Upper lobe of right lung (tissue), 1 donor: ENCODE measurements at regions not wholly inside any gene's neighbourhood (a gene's known extent, or its start where the extent isn't known, plus 50 kb on each side); places are given as distances from the start of the nearest gene placed in this dataset.

ENCODE experiments used
- ATAC-seq: fragments of 200-7000 bp; cut with Tn5 transposase; one replicate; pipeline ENCODE4 v1.9.1; 2020; ENCODE audit warnings: mild to moderate bottlenecking, moderate library complexity
- DNase-seq: peaks from one replicate; pipeline ENCODE4 v3.0.0-alpha.2; 2020
- H3K27ac ChIP-seq: fragments of 200-600 bp; one replicate; pipeline ENCODE4 v1.8.0; 2022
- H3K27me3 ChIP-seq: fragments of 200-600 bp; one replicate; pipeline ENCODE4 v1.8.0; 2022; ENCODE audit warnings: mild to moderate bottlenecking
- H3K36me3 ChIP-seq: fragments of 200-600 bp; one replicate; pipeline ENCODE4 v1.8.0; 2022
- H3K4me1 ChIP-seq: fragments of 200-600 bp; one replicate; pipeline ENCODE4 v1.8.0; 2022
- H3K4me3 ChIP-seq: fragments of 200-600 bp; one replicate; pipeline ENCODE4 v1.8.0; 2022; ENCODE audit warnings: mild to moderate bottlenecking
- H3K9me3 ChIP-seq: fragments of 200-600 bp; one replicate; pipeline ENCODE4 v1.8.0; 2022
- intact Hi-C: fragments of 100-400 bp; cut with DNase I; formaldehyde crosslinking; loops from one replicate; pipeline ENCODE4 v1.11.0; 2022
- TF ChIP-seq, protein P1 (sequence below): fragments of 200-600 bp; IDR thresholded peaks from one replicate; pipeline ENCODE4 v1.8.0; 2022; ENCODE audit warnings: antibody characterized with exemption
- donor health status: DM: no; HTN: yes; CAD: no; lungs with severe emphysema.

DNA sequence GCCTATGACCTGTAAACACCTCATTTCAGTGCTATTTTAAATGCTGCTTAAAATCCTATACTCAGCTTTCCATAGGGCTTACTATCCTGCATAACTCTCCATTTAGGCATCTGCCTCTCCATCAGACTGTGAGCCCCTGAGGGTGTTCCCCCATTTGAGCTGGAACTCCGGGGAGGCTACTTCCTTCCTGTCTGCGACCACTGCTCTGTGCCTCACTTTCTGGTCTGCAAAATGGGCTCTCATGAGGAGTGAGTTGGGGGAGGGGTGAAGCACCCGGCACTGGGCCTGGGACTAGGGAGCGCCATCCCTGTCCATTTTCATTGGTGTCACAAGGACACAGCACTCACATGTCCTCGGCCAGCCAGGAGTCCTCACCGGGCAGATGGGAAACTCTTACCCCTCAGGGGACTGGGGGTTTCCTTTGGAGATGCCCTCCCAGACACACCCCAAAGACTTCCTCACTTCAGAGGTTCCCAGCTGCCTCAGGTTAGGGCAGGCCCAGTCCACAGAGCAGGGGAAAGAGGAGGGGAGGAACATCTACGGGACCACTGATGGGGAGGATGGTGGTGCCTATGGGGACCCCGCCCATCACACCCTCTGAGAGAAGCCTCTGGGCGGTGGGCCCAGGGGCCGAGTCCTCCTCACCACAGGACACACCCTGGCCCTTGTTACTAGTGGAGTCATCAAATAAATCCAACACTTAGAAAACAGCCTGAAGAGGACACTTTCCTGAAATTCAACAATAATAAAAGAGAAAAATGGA, 134.9 kb downstream of the MATN1 start:
- no peaks in the 10 kb centered on the region for H3K4me1 ChIP-seq
- no peaks in the 10 kb centered on the region for H3K36me3 ChIP-seq
- peaks cover 30% of the 10 kb centered on the region for H3K27me3 ChIP-seq
- no peak overlapping the region for H3K27ac ChIP-seq
- no peak overlapping the region for H3K4me3 ChIP-seq
- no peak for DNase-seq
- intact Hi-C loops: no loop called here
- H3K9me3 ChIP-seq: peaks cover 3% of the 10 kb centered on the region
- TF ChIP-seq, protein P1, sequence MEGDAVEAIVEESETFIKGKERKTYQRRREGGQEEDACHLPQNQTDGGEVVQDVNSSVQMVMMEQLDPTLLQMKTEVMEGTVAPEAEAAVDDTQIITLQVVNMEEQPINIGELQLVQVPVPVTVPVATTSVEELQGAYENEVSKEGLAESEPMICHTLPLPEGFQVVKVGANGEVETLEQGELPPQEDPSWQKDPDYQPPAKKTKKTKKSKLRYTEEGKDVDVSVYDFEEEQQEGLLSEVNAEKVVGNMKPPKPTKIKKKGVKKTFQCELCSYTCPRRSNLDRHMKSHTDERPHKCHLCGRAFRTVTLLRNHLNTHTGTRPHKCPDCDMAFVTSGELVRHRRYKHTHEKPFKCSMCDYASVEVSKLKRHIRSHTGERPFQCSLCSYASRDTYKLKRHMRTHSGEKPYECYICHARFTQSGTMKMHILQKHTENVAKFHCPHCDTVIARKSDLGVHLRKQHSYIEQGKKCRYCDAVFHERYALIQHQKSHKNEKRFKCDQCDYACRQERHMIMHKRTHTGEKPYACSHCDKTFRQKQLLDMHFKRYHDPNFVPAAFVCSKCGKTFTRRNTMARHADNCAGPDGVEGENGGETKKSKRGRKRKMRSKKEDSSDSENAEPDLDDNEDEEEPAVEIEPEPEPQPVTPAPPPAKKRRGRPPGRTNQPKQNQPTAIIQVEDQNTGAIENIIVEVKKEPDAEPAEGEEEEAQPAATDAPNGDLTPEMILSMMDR: no peak
- peak; percentile 10 for ATAC-seq

DNA sequence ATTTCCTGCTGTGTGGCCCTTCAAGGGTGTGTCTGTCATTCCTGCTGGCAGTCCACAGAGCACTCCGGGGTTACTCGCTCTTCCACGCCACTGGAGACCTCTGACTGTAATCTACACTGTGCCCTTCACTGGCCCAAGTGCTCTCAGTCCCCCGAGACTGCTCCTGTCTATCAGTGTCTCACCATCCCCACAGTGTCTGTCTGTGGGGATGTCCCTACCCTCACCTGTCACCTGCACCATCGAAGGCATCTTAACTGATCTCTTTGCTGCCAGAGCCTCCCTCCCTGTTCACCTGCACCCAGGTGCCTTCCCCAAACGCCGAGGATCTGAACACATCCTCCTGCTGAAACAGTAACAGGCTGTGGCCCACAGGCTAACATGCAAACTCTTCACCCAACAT, 136.7 kb downstream of the MATN1 start:
- TF ChIP-seq, protein P1: no peak

DNA sequence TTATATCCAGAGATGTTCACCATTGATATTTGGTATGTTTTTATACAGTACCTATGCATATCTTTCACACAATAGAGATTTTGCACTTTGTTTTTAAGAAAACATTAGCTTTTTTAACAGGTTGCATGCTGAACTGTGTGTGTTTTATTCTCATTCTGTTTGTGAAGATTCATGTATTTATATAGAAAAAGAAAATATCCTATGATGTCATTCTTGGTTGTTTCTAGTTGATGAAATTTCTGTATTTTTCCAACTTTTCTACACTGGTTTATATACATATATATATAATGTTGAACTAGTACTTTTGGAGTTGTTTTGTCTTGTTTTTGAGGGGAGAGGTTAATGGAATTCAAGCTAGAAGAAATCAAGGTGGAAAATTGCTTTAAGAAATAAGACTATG, 143.8 kb downstream of the MATN1 start:
- Histone ChIP-seq H3K27ac (no peak overlapping the region), H3K4me3 (no peak overlapping the region), H3K4me1 (no peaks in the 10 kb centered on the region), H3K27me3 (no peaks in the 10 kb centered on the region), H3K9me3 (no peaks in the 10 kb centered on the region), H3K36me3 (no peaks in the 10 kb centered on the region)
- TF ChIP-seq, protein P1: no peak
- intact Hi-C loops: no loop called here
- ATAC-seq (no peak), DNase-seq (no peak)

More for the DNA sequence above, 136.7 kb downstream of the MATN1 start:
- intact Hi-C loops: no loop called here
- Histone ChIP-seq H3K4me3 (no peak overlapping the region), H3K9me3 (no peaks in the 10 kb centered on the region), H3K4me1 (no peaks in the 10 kb centered on the region), H3K27ac (no peak overlapping the region), H3K36me3 (no peaks in the 10 kb centered on the region), H3K27me3 (peaks cover 27% of the 10 kb centered on the region)
- ATAC-seq (no peak), DNase-seq (no peak)

DNA sequence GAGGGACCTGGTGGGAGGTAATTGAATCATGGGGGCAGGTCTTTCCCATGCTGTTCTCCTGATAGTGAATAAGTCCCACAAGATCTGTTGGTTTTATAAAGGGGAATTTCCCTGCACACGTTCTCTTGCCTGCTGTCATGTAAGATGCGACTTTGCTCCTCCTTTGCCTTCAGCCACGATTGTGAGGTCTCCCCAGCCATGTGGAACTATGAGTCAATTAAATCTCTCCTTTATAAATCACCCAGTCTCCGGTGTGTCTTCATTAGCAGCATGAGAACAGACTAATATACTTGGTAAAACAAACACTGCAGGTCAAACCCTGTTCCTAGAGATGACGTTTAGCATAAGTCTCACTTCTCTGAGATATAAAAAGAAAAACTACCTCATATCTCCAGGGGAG, 148.3 kb downstream of the MATN1 start:
- Histone ChIP-seq H3K27me3 (no peaks in the 10 kb centered on the region), H3K4me1 (no peaks in the 10 kb centered on the region), H3K36me3 (no peaks in the 10 kb centered on the region), H3K9me3 (no peaks in the 10 kb centered on the region), H3K4me3 (no peak overlapping the region), H3K27ac (no peak overlapping the region)
- intact Hi-C loops: no loop called here
- DNase-seq (no peak), ATAC-seq (no peak)
- TF ChIP-seq, protein P1: no peak

DNA sequence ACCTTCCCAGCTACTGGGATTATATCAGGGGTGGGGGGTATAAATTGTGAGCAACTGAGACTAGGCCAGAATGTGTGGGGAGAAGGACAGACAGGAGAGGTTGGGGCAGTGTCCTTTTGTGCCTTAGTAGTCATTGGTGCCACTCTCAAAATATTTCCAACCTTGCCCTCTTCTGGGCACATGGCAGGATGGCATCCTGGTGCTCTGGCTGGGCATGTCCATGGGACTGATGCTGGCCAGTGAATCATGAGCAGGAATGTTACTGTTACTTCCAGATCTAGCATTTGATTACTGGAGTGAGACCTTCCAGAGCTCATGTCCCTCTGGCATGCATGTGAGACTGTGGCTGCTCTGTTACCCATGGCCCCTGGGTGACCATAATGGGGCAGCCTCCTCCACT, 151.2 kb downstream of the MATN1 start:
- Histone ChIP-seq H3K36me3 (no peaks in the 10 kb centered on the region), H3K4me1 (no peaks in the 10 kb centered on the region), H3K4me3 (no peak overlapping the region), H3K9me3 (no peaks in the 10 kb centered on the region), H3K27me3 (no peaks in the 10 kb centered on the region), H3K27ac (no peak overlapping the region)
- TF ChIP-seq, protein P1: no peak
- ATAC-seq (no peak), DNase-seq (no peak)
- intact Hi-C loops: no loop called here
